Ovary (tissue), 3 donors: ENCODE measurements at regions not wholly inside any gene's neighbourhood (a gene's known extent, or its start where the extent isn't known, plus 50 kb on each side); places are given as distances from the start of the nearest gene placed in this dataset.
"Not testable (repeated sequence)": the region's sequence is repeated elsewhere in the genome, so short reads cannot be mapped to it uniquely, and the experiment has no call there.

Experiments used
- CTCF ChIP-seq, 3 donors: fragments of 450-650 bp in 2 of 3; fragments of 200-600 bp in 1 of 3; IDR thresholded peaks; one replicate each; pipeline versions ENCODE4 v1.5.1 to v1.8.0; 2016 to 2022; ENCODE audit warnings: antibody characterized with exemption in 3 of 3, mild to moderate bottlenecking in 1 of 3
- EP300 ChIP-seq: sonication (generic); formaldehyde crosslinking; IDR thresholded peaks from one replicate; pipeline ENCODE4 v1.6.1; 2017; ENCODE audit warnings: antibody characterized with exemption
- donor health status: DM: no; HTN: no; CAD: no.

- TF ChIP-seq CTCF (IDR thresholded peaks at IDR 0.05); EP300: not testable (repeated sequence)
These were observed 57.2 kb upstream of the GOLGA8N start for GRCh38 chr15:32536057-32536493.
